CD4-positive, alpha-beta memory T cell (primary cell): ENCODE measurements at regions not wholly inside any gene's neighbourhood (a gene's known extent, or its start where the extent isn't known, plus 50 kb on each side); places are given as distances from the start of the nearest gene placed in this dataset.
"Not testable (repeated sequence)": the region's sequence is repeated elsewhere in the genome, so short reads cannot be mapped to it uniquely, and the experiment has no call there.

Experiments used
- CTCF ChIA-PET: fragments of 350-600 bp; sonication (Branson Sonifier 250); formaldehyde crosslinking; loops from one replicate; lab custom pipeline; 2021; ENCODE audit warnings: inconsistent platforms; ENCODE audit not compliant: partially characterized antibody; lab: Charles Lee
- POLR2A ChIA-PET: fragments of 350-600 bp; sonication (Branson Sonifier 250); formaldehyde crosslinking; loops from one replicate; lab custom pipeline; 2021; ENCODE audit not compliant: partially characterized antibody; lab: Charles Lee
- DNase-seq, 5 donors: peaks; one replicate each; pipeline versions ENCODE4 v3.0.0 to v3.0.0-alpha.2; 2020 to 2022; ENCODE audit warnings: mixed read lengths in 1 of 5
- H3K27ac ChIP-seq: one replicate; pipeline ENCODE4 v1.7.0; 2013; ENCODE audit warnings: low read depth, low read length
- H3K27me3 ChIP-seq: 2 replicates; pipeline ENCODE4 v1.7.0; 2013; ENCODE audit warnings: mild to moderate bottlenecking, low read length, moderate library complexity; ENCODE audit not compliant: insufficient read depth
- H3K36me3 ChIP-seq: 2 replicates; pipeline ENCODE4 v1.7.0; 2013; ENCODE audit warnings: mild to moderate bottlenecking, low read length, moderate library complexity; ENCODE audit not compliant: insufficient read depth
- H3K4me1 ChIP-seq: 2 replicates; pipeline ENCODE4 v1.7.0; 2013; ENCODE audit warnings: mild to moderate bottlenecking, low read length, moderate library complexity; ENCODE audit not compliant: insufficient read depth
- H3K4me3 ChIP-seq, 2 donors: one replicate each; pipeline ENCODE4 v1.7.0; 2013; ENCODE audit warnings: low read length in 2 of 2, mild to moderate bottlenecking in 1 of 2
- H3K9me3 ChIP-seq, 2 donors: one replicate each; pipeline ENCODE4 v1.7.0; 2013; ENCODE audit warnings: low read length in 2 of 2, control low read depth in 1 of 2; ENCODE audit not compliant: control insufficient read depth in 1 of 2
- H3K27ac Mint-ChIP-seq, 7 donors: one replicate each; pipeline ENCODE4 v1.8.0; 2020 to 2021; ENCODE audit warnings: mixed read lengths in 7 of 7, mild to moderate bottlenecking in 6 of 7, inconsistent platforms in 3 of 7, moderate library complexity in 3 of 7
- H3K27me3 Mint-ChIP-seq, 2 donors: one replicate each; pipeline ENCODE4 v1.8.0; 2020 to 2021; ENCODE audit warnings: mixed read lengths in 2 of 2
- H3K36me3 Mint-ChIP-seq, 2 donors: one replicate each; pipeline ENCODE4 v1.8.0; 2020 to 2021; ENCODE audit warnings: mixed read lengths in 2 of 2, inconsistent platforms in 1 of 2, mild to moderate bottlenecking in 1 of 2
- H3K4me1 Mint-ChIP-seq, 4 donors: one replicate each; pipeline ENCODE4 v1.8.0; 2020 to 2021; ENCODE audit warnings: mixed read lengths in 4 of 4, mild to moderate bottlenecking in 1 of 4
- H3K4me3 Mint-ChIP-seq, 8 donors: one replicate each; pipeline ENCODE4 v1.8.0; 2020 to 2021; ENCODE audit warnings: mixed read lengths in 8 of 8, mild to moderate bottlenecking in 7 of 8, moderate library complexity in 6 of 8, inconsistent platforms in 3 of 8
- H3K9me3 Mint-ChIP-seq, 8 donors: one replicate each; pipeline ENCODE4 v1.8.0; 2020 to 2021; ENCODE audit warnings: mixed read lengths in 8 of 8, mild to moderate bottlenecking in 5 of 8, inconsistent platforms in 3 of 8, moderate library complexity in 1 of 8
- intact Hi-C: fragments of 100-400 bp; cut with micrococcal nuclease; formaldehyde crosslinking; loops from one replicate; pipeline ENCODE4 v1.15.1; 2023

- CTCF ChIA-PET: no interaction called here
- intact Hi-C loops: no loop called here
- DNase-seq: no peak
- no peaks in the 10 kb centered on the region for H3K4me1 Mint-ChIP-seq
- no peak overlapping the region for H3K27ac Mint-ChIP-seq
- no peak overlapping the region for H3K4me3 Mint-ChIP-seq
- H3K9me3 ChIP-seq: peaks cover 0 to 6% of the 10 kb centered on the region in 2 donors
- peaks cover 5 to 37% (median 29%) of the 10 kb centered on the region in 8 donors for H3K9me3 Mint-ChIP-seq
- peaks cover 2 to 5% of the 10 kb centered on the region in 2 donors for H3K27me3 Mint-ChIP-seq
- H3K4me3 ChIP-seq: no peak overlapping the region
- POLR2A ChIA-PET: no interaction called here
- H3K36me3 ChIP-seq: no peaks in the 10 kb centered on the region
- H3K4me1 ChIP-seq: no peaks in the 10 kb centered on the region
- H3K27ac ChIP-seq: no peak overlapping the region
- H3K36me3 Mint-ChIP-seq: peaks cover 6 to 13% of the 10 kb centered on the region in 2 donors
- H3K27me3 ChIP-seq: no peaks in the 10 kb centered on the region
Measured at GRCh38 chr1:175265091-175265490, 72.5 kb upstream of the KIAA0040 start.

GRCh38 chr1:175262621-175263020, 70.0 kb upstream of the KIAA0040 start:
- Mint-ChIP-seq H3K4me3 (no peak overlapping the region), H3K9me3 (peaks cover 5 to 47% (median 30%) of the 10 kb centered on the region in 8 donors), H3K27me3 (peaks cover 2 to 8% of the 10 kb centered on the region in 2 donors), H3K27ac (no peak overlapping the region), H3K36me3 (peaks cover 9 to 13% of the 10 kb centered on the region in 2 donors), H3K4me1 (no peaks in the 10 kb centered on the region)
- no peak for DNase-seq
- no peaks in the 10 kb centered on the region for H3K4me1 ChIP-seq
- H3K27ac ChIP-seq: no peak overlapping the region
- H3K9me3 ChIP-seq: peaks cover 0 to 6% of the 10 kb centered on the region in 2 donors
- ChIA-PET POLR2A (no interaction called here), CTCF (no interaction called here)
- no peak overlapping the region for H3K4me3 ChIP-seq
- H3K36me3 ChIP-seq: no peaks in the 10 kb centered on the region
- intact Hi-C loops: no loop called here
- H3K27me3 ChIP-seq: no peaks in the 10 kb centered on the region

GRCh38 chr1:175256246-175256645, 63.7 kb upstream of the KIAA0040 start:
- peak overlapping the region in 1 of 7 donors; percentile 18 for H3K27ac Mint-ChIP-seq
- CTCF ChIA-PET, POLR2A ChIA-PET: not testable (repeated sequence)

GRCh38 chr1:175254190-175254589, 61.6 kb upstream of the KIAA0040 start:
- H3K4me3 ChIP-seq: no peak overlapping the region
- H3K4me1 Mint-ChIP-seq: peaks cover 0 to 2% (median 0%) of the 10 kb centered on the region in 4 donors
- H3K27ac ChIP-seq: no peak overlapping the region
- peaks cover 0 to 19% (median 4%) of the 10 kb centered on the region in 8 donors for H3K9me3 Mint-ChIP-seq
- ChIA-PET POLR2A (no interaction called here), CTCF (interaction anchor here (1.1 kb wide), 1 partner anchor 103 kb away, joined by 3 read pairs; no protein-coding TSS in a partner anchor)
- intact Hi-C loops: no loop called here
- H3K36me3 Mint-ChIP-seq: peaks cover 1 to 3% of the 10 kb centered on the region in 2 donors
- no peaks in the 10 kb centered on the region for H3K27me3 Mint-ChIP-seq
- H3K36me3 ChIP-seq: no peaks in the 10 kb centered on the region
- no peak for DNase-seq
- no peak overlapping the region for H3K4me3 Mint-ChIP-seq
- no peak overlapping the region for H3K27ac Mint-ChIP-seq
- no peaks in the 10 kb centered on the region for H3K27me3 ChIP-seq
- H3K4me1 ChIP-seq: no peaks in the 10 kb centered on the region
- H3K9me3 ChIP-seq: no peaks in the 10 kb centered on the region

More at GRCh38 chr1:175256246-175256645, 63.7 kb upstream of the KIAA0040 start:
- intact Hi-C loops, H3K4me3 Mint-ChIP-seq, H3K27me3 ChIP-seq, H3K9me3 ChIP-seq, H3K36me3 ChIP-seq, H3K4me3 ChIP-seq, DNase-seq, H3K27ac ChIP-seq, H3K4me1 Mint-ChIP-seq, H3K4me1 ChIP-seq, H3K27me3 Mint-ChIP-seq, H3K36me3 Mint-ChIP-seq: not testable (repeated sequence)
- peaks cover 3 to 22% (median 12%) of the 10 kb centered on the region in 8 donors for H3K9me3 Mint-ChIP-seq

GRCh38 chr1:175252561-175252960, 60.0 kb upstream of the KIAA0040 start:
- POLR2A ChIA-PET: no interaction called here
- H3K36me3 Mint-ChIP-seq: peaks cover 0 to 3% of the 10 kb centered on the region in 2 donors
- Histone ChIP-seq H3K9me3 (no peaks in the 10 kb centered on the region), H3K4me3 (no peak overlapping the region), H3K4me1 (no peaks in the 10 kb centered on the region), H3K27me3 (no peaks in the 10 kb centered on the region), H3K27ac (no peak overlapping the region), H3K36me3 (no peaks in the 10 kb centered on the region)
- no peak overlapping the region for H3K27ac Mint-ChIP-seq
- no peak overlapping the region for H3K4me3 Mint-ChIP-seq
- peaks cover 0 to 9% (median 2%) of the 10 kb centered on the region in 8 donors for H3K9me3 Mint-ChIP-seq
- intact Hi-C loops: no loop called here
- H3K27me3 Mint-ChIP-seq: no peaks in the 10 kb centered on the region
- CTCF ChIA-PET: interaction anchor here (1.4 kb wide), 1 partner anchor 63 kb away, joined by 3 read pairs; no protein-coding TSS in a partner anchor
- no peak for DNase-seq
- peaks cover 0 to 2% (median 0%) of the 10 kb centered on the region in 4 donors for H3K4me1 Mint-ChIP-seq

GRCh38 chr1:175250027-175250426, 57.5 kb upstream of the KIAA0040 start:
- Histone ChIP-seq H3K4me1 (no peaks in the 10 kb centered on the region), H3K4me3 (no peak overlapping the region), H3K27me3 (no peaks in the 10 kb centered on the region), H3K9me3 (no peaks in the 10 kb centered on the region), H3K36me3 (no peaks in the 10 kb centered on the region), H3K27ac (no peak overlapping the region)
- Mint-ChIP-seq H3K27me3 (no peaks in the 10 kb centered on the region), H3K9me3 (peaks cover 0 to 13% (median 3%) of the 10 kb centered on the region in 8 donors), H3K4me3 (no peak overlapping the region), H3K36me3 (peaks cover 0 to 3% of the 10 kb centered on the region in 2 donors), H3K27ac (no peak overlapping the region), H3K4me1 (peaks cover 0 to 2% (median 0%) of the 10 kb centered on the region in 4 donors)
- intact Hi-C loops: no loop called here
- POLR2A ChIA-PET: no interaction called here
- CTCF ChIA-PET: interaction anchor here (0.7 kb wide), 1 partner anchor 93 kb away, joined by 3 read pairs; no protein-coding TSS in a partner anchor
- no peak for DNase-seq

GRCh38 chr1:175248036-175248435, 55.5 kb upstream of the KIAA0040 start:
- H3K4me1 Mint-ChIP-seq, H3K36me3 ChIP-seq, POLR2A ChIA-PET, H3K4me3 Mint-ChIP-seq, H3K27ac ChIP-seq, H3K27me3 ChIP-seq, H3K4me3 ChIP-seq, CTCF ChIA-PET, H3K9me3 ChIP-seq, H3K36me3 Mint-ChIP-seq, intact Hi-C loops, DNase-seq, H3K27me3 Mint-ChIP-seq, H3K4me1 ChIP-seq, H3K27ac Mint-ChIP-seq: not testable (repeated sequence)
- peaks cover 6 to 33% (median 20%) of the 10 kb centered on the region in 8 donors for H3K9me3 Mint-ChIP-seq
